ENCODE measurements at regions not wholly inside any gene's neighbourhood (a gene's known extent, or its start where the extent isn't known, plus 50 kb on each side); places are given as distances from the start of the nearest gene placed in this dataset.
A peak's percentile ranks its signal among the peaks of the same experiment; 100 is the strongest.
"Not testable (repeated sequence)": the region's sequence is repeated elsewhere in the genome, so short reads cannot be mapped to it uniquely, and the experiment has no call there.

- no peak for DNase-seq
Measured at GRCh38 chr14:37848985-37849621, 253.7 kb downstream of the TTC6 start.

GRCh38 chr14:37851054-37851453, 255.6 kb downstream of the TTC6 start:
- no peak for DNase-seq

- DNase-seq: no peak
Measured at GRCh38 chr14:37855871-37856270, 260.4 kb downstream of the TTC6 start.

GRCh38 chr14:37857774-37858266, 262.4 kb downstream of the TTC6 start:
- no peak for DNase-seq

GRCh38 chr14:37858733-37859132, 263.3 kb downstream of the TTC6 start:
- DNase-seq: no peak

- no peak for DNase-seq
Measured at GRCh38 chr14:37859177-37859576, 263.7 kb downstream of the TTC6 start.

- DNase-seq: no peak
Measured at GRCh38 chr14:37862263-37862662, 266.8 kb downstream of the TTC6 start.

GRCh38 chr14:37864128-37864527, 268.7 kb downstream of the TTC6 start:
- no peak for DNase-seq

GRCh38 chr14:37864861-37865718, 269.7 kb downstream of the TTC6 start:
- DNase-seq: peak; percentile 12

GRCh38 chr14:37865719-37866549, 270.5 kb downstream of the TTC6 start:
- no peak for DNase-seq

- DNase-seq: no peak
Measured at GRCh38 chr14:37869633-37870032, 274.2 kb downstream of the TTC6 start.

- no peak for DNase-seq
Measured at GRCh38 chr14:37870170-37870569, 274.7 kb downstream of the TTC6 start.

GRCh38 chr14:37870632-37871346, 275.4 kb downstream of the TTC6 start:
- no peak for DNase-seq

- not testable (repeated sequence) for DNase-seq
Measured at GRCh38 chr14:37874065-37874428, 278.6 kb downstream of the TTC6 start.

- DNase-seq: peak; percentile 32
Measured at GRCh38 chr14:37874429-37875109, 279.1 kb downstream of the TTC6 start.

- no peak for DNase-seq
Measured at GRCh38 chr14:37888234-37888633, 292.8 kb downstream of the TTC6 start.

GRCh38 chr14:37889087-37889486, 293.7 kb downstream of the TTC6 start:
- no peak for DNase-seq

GRCh38 chr14:37890095-37890494, 294.7 kb downstream of the TTC6 start:
- no peak for DNase-seq

GRCh38 chr14:37891500-37891899, 296.1 kb downstream of the TTC6 start:
- not testable (repeated sequence) for DNase-seq

- DNase-seq: no peak
Measured at GRCh38 chr14:37894463-37894862, 299.0 kb downstream of the TTC6 start.

- DNase-seq: no peak
Measured at GRCh38 chr14:37899365-37899764, 303.9 kb downstream of the TTC6 start.

GRCh38 chr14:37900561-37900960, 305.1 kb downstream of the TTC6 start:
- DNase-seq: no peak

Data from skin of body (tissue), 1 donor.